ENCODE measurements at regions not wholly inside any gene's neighbourhood (a gene's known extent, or its start where the extent isn't known, plus 50 kb on each side); places are given as distances from the start of the nearest gene placed in this dataset.

GRCh38 chr5:30809933-30810332, 383.6 kb upstream of the CDH6 start:
- no peak for TF ChIP-seq CTCF (IDR thresholded peaks at IDR 0.05)
- no peak for TF ChIP-seq POLR2A (IDR thresholded peaks at IDR 0.05)

All from ovary (tissue), 3 donors.